Trophoblast cell (in vitro differentiated cells and primary cell): ENCODE measurements at regions not wholly inside any gene's neighbourhood (a gene's known extent, or its start where the extent isn't known, plus 50 kb on each side); places are given as distances from the start of the nearest gene placed in this dataset.

Experiments
- DNase-seq, 2 donors: peaks; one replicate each; pipeline ENCODE4 v3.0.0-alpha.2; 2016
- H2AFZ ChIP-seq: 2 replicates; pipeline ENCODE4 v1.6.1; 2013; ENCODE audit warnings: low read length, moderate library complexity, mild to moderate bottlenecking; ENCODE audit not compliant: insufficient read depth, poor library complexity
- H2AK5ac ChIP-seq: 2 replicates; pipeline ENCODE4 v1.6.1; 2013; ENCODE audit warnings: mild to moderate bottlenecking, low read length
- H2BK120ac ChIP-seq: 2 replicates; pipeline ENCODE4 v1.6.1; 2013; ENCODE audit warnings: low read length, mild to moderate bottlenecking, moderate library complexity; ENCODE audit not compliant: insufficient read depth, poor library complexity
- H2BK12ac ChIP-seq: 2 replicates; pipeline ENCODE4 v1.6.1; 2013; ENCODE audit warnings: mild to moderate bottlenecking, low read length, moderate library complexity
- H2BK5ac ChIP-seq: 2 replicates; pipeline ENCODE4 v1.6.1; 2013; ENCODE audit warnings: low read length, low read depth, moderate library complexity, mild to moderate bottlenecking; ENCODE audit not compliant: poor library complexity
- H3K14ac ChIP-seq: 2 replicates; pipeline ENCODE4 v1.6.1; 2013; ENCODE audit warnings: mild to moderate bottlenecking, low read length
- H3K18ac ChIP-seq: 2 replicates; pipeline ENCODE4 v1.6.1; 2013; ENCODE audit warnings: mild to moderate bottlenecking, low read length
- H3K23ac ChIP-seq: 2 replicates; pipeline ENCODE4 v1.6.1; 2013; ENCODE audit warnings: low read length
- H3K27ac ChIP-seq: 2 replicates; pipeline ENCODE4 v1.5.1; 2013; ENCODE audit warnings: low read depth, mild to moderate bottlenecking, inconsistent platforms, low read length, moderate library complexity
- H3K27me3 ChIP-seq: 2 replicates; pipeline ENCODE4 v1.6.1; 2013; ENCODE audit warnings: inconsistent platforms, mild to moderate bottlenecking, low read length, moderate library complexity; ENCODE audit not compliant: insufficient read depth
- H3K36me3 ChIP-seq, 2 experiments: 1 replicate in 1 of 2; 2 replicates in 1 of 2; pipeline ENCODE4 v1.6.1; 2013; ENCODE audit warnings: low read length in 2 of 2, mild to moderate bottlenecking in 2 of 2, moderate library complexity in 1 of 2; ENCODE audit not compliant: insufficient read depth in 2 of 2, control insufficient read depth in 1 of 2
- H3K4ac ChIP-seq: 2 replicates; pipeline ENCODE4 v1.6.1; 2013; ENCODE audit warnings: low read depth, mild to moderate bottlenecking, low read length, moderate library complexity
- H3K4me1 ChIP-seq, 2 experiments: 1 replicate in 1 of 2; 2 replicates in 1 of 2; pipeline ENCODE4 v1.6.1; 2013; ENCODE audit warnings: low read length in 2 of 2, mild to moderate bottlenecking in 2 of 2, moderate library complexity in 1 of 2; ENCODE audit not compliant: insufficient read depth in 2 of 2, control insufficient read depth in 1 of 2
- H3K4me2 ChIP-seq: 2 replicates; pipeline ENCODE4 v1.6.1; 2013; ENCODE audit warnings: inconsistent platforms, mild to moderate bottlenecking, low read length, moderate library complexity
- H3K4me3 ChIP-seq: 2 replicates; pipeline ENCODE4 v1.5.1; 2013; ENCODE audit warnings: mild to moderate bottlenecking, low read depth, low read length, inconsistent platforms
- H3K79me1 ChIP-seq: one replicate; pipeline ENCODE4 v1.6.1; 2013; ENCODE audit warnings: low read length
- H3K79me2 ChIP-seq: 2 replicates; pipeline ENCODE4 v1.6.1; 2013; ENCODE audit warnings: low read length, mild to moderate bottlenecking; ENCODE audit not compliant: control insufficient read depth, insufficient read depth, poor library complexity
- H3K9ac ChIP-seq: 2 replicates; pipeline ENCODE4 v1.6.1; 2013; ENCODE audit warnings: mild to moderate bottlenecking, low read length
- H3K9me3 ChIP-seq: 2 replicates; pipeline ENCODE4 v1.6.1; 2013; ENCODE audit warnings: low read depth, mild to moderate bottlenecking, control low read depth, inconsistent platforms, low read length; ENCODE audit not compliant: insufficient read depth
- H4K12ac ChIP-seq: 2 replicates; pipeline ENCODE4 v1.6.1; 2013; ENCODE audit warnings: low read depth, mild to moderate bottlenecking, low read length, moderate library complexity
- H4K8ac ChIP-seq: 2 replicates; pipeline ENCODE4 v1.6.1; 2013; ENCODE audit warnings: low read depth, mild to moderate bottlenecking, low read length, moderate library complexity
- H4K91ac ChIP-seq: one replicate; pipeline ENCODE4 v1.6.1; 2013; ENCODE audit warnings: low read depth, mild to moderate bottlenecking, low read length, moderate library complexity
- WGBS: extraction: QIAGEN DNeasy Blood & Tissue Kit; methylation state at CpG from one replicate; pipeline ENCODE4 v1.1.7; 2013; ENCODE audit warnings: missing lambda C conversion rate; ENCODE audit not compliant: insufficient read length, insufficient coverage; ENCODE audit errors: extremely low coverage; 5-methylcytosine and 5-hydroxymethylcytosine counted together

- Histone ChIP-seq H3K27me3 (no peaks in the 10 kb centered on the region), H2BK12ac (no peak overlapping the region), H3K27ac (no peak overlapping the region), H2AFZ (no peak overlapping the region), H3K4me2 (no peak overlapping the region), H3K4me3 (no peak overlapping the region), H3K9ac (no peak overlapping the region), H2BK120ac (no peak overlapping the region), H3K9me3 (peaks cover 1% of the 10 kb centered on the region), H2AK5ac (no peak overlapping the region), H3K23ac (no peak overlapping the region), H3K14ac (no peak overlapping the region), H3K4ac (no peak overlapping the region), H3K18ac (no peak overlapping the region), H4K8ac (no peak overlapping the region), H3K79me1 (no peaks in the 10 kb centered on the region), H2BK5ac (no peak overlapping the region), H4K12ac (no peak overlapping the region), H3K4me1 (no peaks in the 10 kb centered on the region), H3K79me2 (no peaks in the 10 kb centered on the region), H4K91ac (no peak overlapping the region), H3K36me3 (no peaks in the 10 kb centered on the region)
- no peak for DNase-seq
- whole genome bisulfite sequencing: no CpG with 5 or more reads among the region's 1 CpG
Measured at GRCh38 chr16:51987519-51987918, 559.4 kb downstream of the TOX3 start.

GRCh38 chr16:51986717-51987116 is 560.2 kb downstream of the TOX3 start:
- no peak for DNase-seq

DNA sequence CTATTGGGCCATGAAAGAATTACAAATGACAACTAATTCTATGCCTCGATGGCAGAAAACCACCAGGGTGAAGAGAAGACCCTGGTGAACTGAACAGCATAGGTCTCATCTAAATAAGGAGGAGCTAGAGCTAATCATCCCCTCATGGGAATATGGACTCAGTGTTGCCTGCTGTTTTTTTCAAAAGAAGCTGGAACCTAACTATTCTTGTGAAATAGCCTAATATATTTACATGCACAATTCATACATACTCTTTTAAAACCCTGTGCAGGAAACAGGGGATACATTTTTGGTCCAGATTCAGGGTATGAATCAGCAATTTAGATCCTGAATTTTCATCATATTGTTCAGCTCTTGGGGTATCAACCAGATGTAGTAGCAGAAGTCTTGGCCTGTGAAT is 560.6 kb downstream of the TOX3 start:
- Histone ChIP-seq H3K4me3 (no peak overlapping the region), H3K4me2 (no peak overlapping the region), H4K91ac (no peak overlapping the region), H3K27me3 (no peaks in the 10 kb centered on the region), H3K79me1 (no peaks in the 10 kb centered on the region), H3K9ac (no peak overlapping the region), H3K4me1 (no peaks in the 10 kb centered on the region), H4K12ac (no peak overlapping the region), H3K18ac (no peak overlapping the region), H4K8ac (no peak overlapping the region), H2AK5ac (no peak overlapping the region), H3K36me3 (no peaks in the 10 kb centered on the region), H2BK5ac (no peak overlapping the region), H3K79me2 (no peaks in the 10 kb centered on the region), H3K14ac (no peak overlapping the region), H3K23ac (no peak overlapping the region), H3K27ac (no peak overlapping the region), H3K4ac (no peak overlapping the region), H2BK12ac (no peak overlapping the region), H3K9me3 (peaks cover 1% of the 10 kb centered on the region), H2BK120ac (no peak overlapping the region), H2AFZ (no peak overlapping the region)
- no CpG with 5 or more reads among the region's 1 CpG for WGBS
- no peak for DNase-seq

More at GRCh38 chr16:51986717-51987116, 560.2 kb downstream of the TOX3 start:
- Histone ChIP-seq H3K14ac (no peak overlapping the region), H3K4me3 (no peak overlapping the region), H4K8ac (no peak overlapping the region), H3K27ac (no peak overlapping the region), H3K4me2 (no peak overlapping the region), H3K9ac (no peak overlapping the region), H3K79me1 (no peaks in the 10 kb centered on the region), H3K23ac (no peak overlapping the region), H2BK120ac (no peak overlapping the region), H2BK12ac (no peak overlapping the region), H3K4me1 (no peaks in the 10 kb centered on the region), H4K91ac (no peak overlapping the region), H2AFZ (no peak overlapping the region), H2BK5ac (no peak overlapping the region), H4K12ac (no peak overlapping the region), H3K79me2 (no peaks in the 10 kb centered on the region), H3K36me3 (no peaks in the 10 kb centered on the region), H3K9me3 (peaks cover 1% of the 10 kb centered on the region), H2AK5ac (no peak overlapping the region), H3K27me3 (no peaks in the 10 kb centered on the region), H3K18ac (no peak overlapping the region), H3K4ac (no peak overlapping the region)
- no CpG with 5 or more reads among the region's 2 CpGs for WGBS

- Histone ChIP-seq H3K4me3 (no peak overlapping the region), H3K79me1 (no peaks in the 10 kb centered on the region), H4K91ac (no peak overlapping the region), H2AK5ac (no peak overlapping the region), H4K12ac (no peak overlapping the region), H3K9me3 (peaks cover 1% of the 10 kb centered on the region), H2AFZ (no peak overlapping the region), H3K4me1 (no peaks in the 10 kb centered on the region), H3K27ac (no peak overlapping the region), H3K79me2 (no peaks in the 10 kb centered on the region), H2BK12ac (no peak overlapping the region), H2BK120ac (no peak overlapping the region), H3K23ac (no peak overlapping the region), H3K27me3 (no peaks in the 10 kb centered on the region), H3K4me2 (no peak overlapping the region), H3K4ac (no peak overlapping the region), H4K8ac (no peak overlapping the region), H3K18ac (no peak overlapping the region), H3K9ac (no peak overlapping the region), H3K14ac (no peak overlapping the region), H2BK5ac (no peak overlapping the region), H3K36me3 (no peaks in the 10 kb centered on the region)
- no peak for DNase-seq
- WGBS: no CpG with 5 or more reads among the region's 2 CpGs
Measured at GRCh38 chr16:51985126-51985525, 561.8 kb downstream of the TOX3 start.
